ENCODE measurements at regions not wholly inside any gene's neighbourhood (a gene's known extent, or its start where the extent isn't known, plus 50 kb on each side); places are given as distances from the start of the nearest gene placed in this dataset.

DNA sequence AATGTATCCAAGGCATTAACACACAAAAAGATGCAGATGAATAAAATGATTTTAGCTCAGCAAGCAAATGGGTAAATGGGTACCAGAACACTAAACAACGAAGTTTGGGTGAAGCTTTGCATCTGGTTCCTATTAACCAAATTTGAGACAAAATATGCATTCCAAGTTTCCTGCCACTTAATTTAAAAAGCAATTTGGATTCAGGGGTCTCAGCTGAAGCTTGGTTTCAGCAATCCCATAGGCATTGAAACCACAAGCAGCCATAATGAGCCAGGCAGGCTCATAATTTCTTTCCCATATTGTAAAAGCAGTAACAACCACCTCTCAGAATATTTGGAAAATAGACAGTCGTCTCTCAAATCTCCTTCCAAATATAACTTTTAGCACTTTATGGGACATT lies 138.9 kb downstream of the NXNL2 start:
- Mint-ChIP-seq H3K4me1 (peaks cover 11% of the 10 kb centered on the region), H3K27ac (no peak overlapping the region), H3K27me3 (ENCODE audit: low read depth) (no peaks in the 10 kb centered on the region), H3K9me3 (peaks cover 4% of the 10 kb centered on the region), H3K4me3 (no peak overlapping the region), H3K36me3 (no peaks in the 10 kb centered on the region)
- no peak for TF ChIP-seq CTCF (IDR thresholded peaks at IDR 0.05; ENCODE audit: unreplicated experiment)
- no peak for DNase-seq (ENCODE audit: low spot score in 2 of 2, unreplicated experiment in 2 of 2)

GRCh38 chr9:88676644-88677043 lies 141.7 kb downstream of the NXNL2 start:
- Mint-ChIP-seq H3K4me1 (peaks cover 21% of the 10 kb centered on the region), H3K36me3 (no peaks in the 10 kb centered on the region), H3K9me3 (peaks cover 4% of the 10 kb centered on the region), H3K4me3 (no peak overlapping the region), H3K27me3 (ENCODE audit: low read depth) (no peaks in the 10 kb centered on the region), H3K27ac (no peak overlapping the region)
- no peak for DNase-seq (ENCODE audit: low spot score in 2 of 2, unreplicated experiment in 2 of 2)
- TF ChIP-seq CTCF (IDR thresholded peaks at IDR 0.05; ENCODE audit: unreplicated experiment) = no peak

DNA sequence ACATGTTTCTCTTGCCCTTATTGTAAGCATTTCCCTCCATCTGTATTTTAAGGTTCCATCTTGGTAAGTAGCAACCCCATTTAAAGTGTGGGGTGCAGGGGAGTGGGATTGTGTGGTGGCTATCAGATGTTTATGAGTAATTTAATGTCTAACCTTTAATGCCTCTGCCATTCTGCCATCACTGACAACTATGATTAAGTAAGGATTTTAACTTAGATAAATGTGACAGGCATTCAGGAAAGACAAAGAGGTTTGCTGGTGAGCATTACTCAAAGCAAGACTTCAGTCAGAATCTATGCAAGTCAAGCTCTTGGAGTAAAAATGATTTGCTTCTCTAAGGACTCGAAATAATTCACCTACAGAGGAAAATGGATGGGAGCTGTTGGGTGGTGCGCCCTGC lies 143.0 kb downstream of the NXNL2 start:
- H3K4me1 Mint-ChIP-seq = peaks cover 26% of the 10 kb centered on the region
- no peak overlapping the region for H3K4me3 Mint-ChIP-seq
- H3K9me3 Mint-ChIP-seq = peaks cover 4% of the 10 kb centered on the region
- H3K36me3 Mint-ChIP-seq = no peaks in the 10 kb centered on the region
- no peak for TF ChIP-seq CTCF (IDR thresholded peaks at IDR 0.05; ENCODE audit: unreplicated experiment)
- H3K27ac Mint-ChIP-seq = no peak overlapping the region
- DNase-seq (ENCODE audit: low spot score in 2 of 2, unreplicated experiment in 2 of 2) = no peak
- no peaks in the 10 kb centered on the region for H3K27me3 Mint-ChIP-seq (ENCODE audit: low read depth)

GRCh38 chr9:88678431-88678830 lies 143.5 kb downstream of the NXNL2 start:
- H3K9me3 Mint-ChIP-seq = peaks cover 4% of the 10 kb centered on the region
- no peaks in the 10 kb centered on the region for H3K27me3 Mint-ChIP-seq (ENCODE audit: low read depth)
- no peak overlapping the region for H3K27ac Mint-ChIP-seq

DNA sequence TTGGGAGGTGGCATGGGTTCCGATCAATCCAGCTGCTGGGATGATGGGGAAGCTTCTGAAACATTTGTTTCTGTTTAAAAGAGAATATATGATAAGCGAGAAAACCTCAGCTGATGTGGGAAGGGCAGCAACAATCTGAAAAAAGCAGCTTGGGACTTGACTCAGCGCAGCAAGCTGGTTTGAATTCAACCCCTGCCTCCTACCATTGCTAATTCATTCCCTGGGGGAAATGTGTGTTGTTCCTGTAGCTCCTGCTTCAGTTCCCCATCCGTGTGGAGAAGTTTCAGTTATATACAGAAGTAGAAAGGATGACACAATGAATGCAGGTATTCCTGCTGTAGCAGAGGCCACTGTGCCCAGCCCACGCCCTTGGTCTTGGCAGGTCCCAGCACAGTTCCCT lies 145.1 kb downstream of the NXNL2 start:
- Mint-ChIP-seq H3K4me1 (peaks cover 26% of the 10 kb centered on the region), H3K27me3 (ENCODE audit: low read depth) (no peaks in the 10 kb centered on the region), H3K36me3 (no peaks in the 10 kb centered on the region), H3K27ac (no peak overlapping the region), H3K4me3 (no peak overlapping the region), H3K9me3 (peaks cover 4% of the 10 kb centered on the region)
- TF ChIP-seq CTCF (IDR thresholded peaks at IDR 0.05; ENCODE audit: unreplicated experiment) = no peak
- no peak for DNase-seq (ENCODE audit: low spot score in 2 of 2, unreplicated experiment in 2 of 2)

More at GRCh38 chr9:88678431-88678830, 143.5 kb downstream of the NXNL2 start:
- Mint-ChIP-seq H3K4me3 (no peak overlapping the region), H3K36me3 (no peaks in the 10 kb centered on the region), H3K4me1 (peaks cover 26% of the 10 kb centered on the region)
- DNase-seq (ENCODE audit: low spot score in 2 of 2, unreplicated experiment in 2 of 2) = no peak
- no peak for TF ChIP-seq CTCF (IDR thresholded peaks at IDR 0.05; ENCODE audit: unreplicated experiment)

GRCh38 chr9:88680505-88681160 lies 145.7 kb downstream of the NXNL2 start:
- peaks cover 26% of the 10 kb centered on the region for H3K4me1 Mint-ChIP-seq
- DNase-seq (ENCODE audit: low spot score in 2 of 2, unreplicated experiment in 2 of 2) = no peak
- H3K4me3 Mint-ChIP-seq = no peak overlapping the region
- H3K36me3 Mint-ChIP-seq = no peaks in the 10 kb centered on the region
- H3K27ac Mint-ChIP-seq = no peak overlapping the region
- H3K9me3 Mint-ChIP-seq = peaks cover 4% of the 10 kb centered on the region
- no peaks in the 10 kb centered on the region for H3K27me3 Mint-ChIP-seq (ENCODE audit: low read depth)
- TF ChIP-seq CTCF (IDR thresholded peaks at IDR 0.05; ENCODE audit: unreplicated experiment) = no peak
